ENCODE measurements at regions not wholly inside any gene's neighbourhood (a gene's known extent, or its start where the extent isn't known, plus 50 kb on each side); places are given as distances from the start of the nearest gene placed in this dataset.

GRCh38 chr15:25619076-25619475 is 180.3 kb upstream of the UBE3A start:
- Histone ChIP-seq H3K4me3 (no peak overlapping the region), H3K36me3 (no peaks in the 10 kb centered on the region), H3K9me3 (no peaks in the 10 kb centered on the region), H3K27ac (no peak overlapping the region), H3K4me1 (no peaks in the 10 kb centered on the region), H3K27me3 (no peaks in the 10 kb centered on the region)
- in situ Hi-C loops (cut with MboI; ENCODE audit: low pct_ligation_motif_present in 1 of 4, low pct_unique_long_range_greater_than_20kb in 1 of 4, low sequenced_read_pairs in 3 of 4) (no loop called here), intact Hi-C loops (cut with DNase I; ENCODE audit: low total_unique reads) (no loop called here)
- 79 to 94% methylated on average over 6 to 9 of the region's 9 CpGs for WGBS, 2 donors (ENCODE audit: low coverage in 1 of 2)
- no peak for DNase-seq
- no peak for TF ChIP-seq POLR2AphosphoS5 (IDR thresholded peaks at IDR 0.05)
- no peak for TF ChIP-seq POLR2A (IDR thresholded peaks at IDR 0.05)
- no peak for TF ChIP-seq CTCF (IDR thresholded peaks at IDR 0.05)
- no peak for TF ChIP-seq EP300 (IDR thresholded peaks at IDR 0.05; ENCODE audit: low read depth)

GRCh38 chr15:25618161-25618560 is 179.3 kb upstream of the UBE3A start:
- 57 to 80% methylated on average over 4 to 7 of the region's 7 CpGs for WGBS, 2 donors (ENCODE audit: low coverage in 1 of 2)
- intact Hi-C loops (cut with DNase I; ENCODE audit: low total_unique reads), result no loop called here

GRCh38 chr15:25616471-25616870 is 177.6 kb upstream of the UBE3A start:
- Histone ChIP-seq H3K27me3 (no peaks in the 10 kb centered on the region), H3K4me3 (no peak overlapping the region), H3K4me1 (no peaks in the 10 kb centered on the region), H3K9me3 (no peaks in the 10 kb centered on the region), H3K36me3 (no peaks in the 10 kb centered on the region), H3K27ac (no peak overlapping the region)
- no peak for DNase-seq
- in situ Hi-C loops (cut with MboI; ENCODE audit: low pct_ligation_motif_present in 1 of 4, low pct_unique_long_range_greater_than_20kb in 1 of 4, low sequenced_read_pairs in 3 of 4) (no loop called here), intact Hi-C loops (cut with DNase I; ENCODE audit: low total_unique reads) (no loop called here)
- WGBS, 2 donors (ENCODE audit: low coverage in 1 of 2), result 77 to 86% methylated on average over 2 to 4 of the region's 4 CpGs
- TF ChIP-seq POLR2AphosphoS5 (IDR thresholded peaks at IDR 0.05) (no peak), EP300 (IDR thresholded peaks at IDR 0.05; ENCODE audit: low read depth) (no peak), CTCF (IDR thresholded peaks at IDR 0.05) (no peak)

More at GRCh38 chr15:25618161-25618560, 179.3 kb upstream of the UBE3A start:
- in situ Hi-C loops (cut with MboI; ENCODE audit: low pct_ligation_motif_present in 1 of 4, low pct_unique_long_range_greater_than_20kb in 1 of 4, low sequenced_read_pairs in 3 of 4), result no loop called here
- no peaks in the 10 kb centered on the region for H3K9me3 ChIP-seq
- TF ChIP-seq CTCF (IDR thresholded peaks at IDR 0.05) (no peak), EP300 (IDR thresholded peaks at IDR 0.05; ENCODE audit: low read depth) (no peak), POLR2AphosphoS5 (IDR thresholded peaks at IDR 0.05) (no peak)
- H3K4me3 ChIP-seq, result no peak overlapping the region
- H3K27me3 ChIP-seq, result no peaks in the 10 kb centered on the region
- DNase-seq, result no peak
- no peak overlapping the region for H3K27ac ChIP-seq
- no peaks in the 10 kb centered on the region for H3K36me3 ChIP-seq
- H3K4me1 ChIP-seq, result no peaks in the 10 kb centered on the region

- no peak for TF ChIP-seq EP300 (IDR thresholded peaks at IDR 0.05; ENCODE audit: low read depth)
- TF ChIP-seq POLR2A (IDR thresholded peaks at IDR 0.05), result no peak
- no peak for TF ChIP-seq POLR2AphosphoS5 (IDR thresholded peaks at IDR 0.05)
- TF ChIP-seq CTCF (IDR thresholded peaks at IDR 0.05), result no peak
- Histone ChIP-seq H3K27ac (no peak overlapping the region), H3K9me3 (no peaks in the 10 kb centered on the region), H3K4me3 (no peak overlapping the region), H3K4me1 (no peaks in the 10 kb centered on the region), H3K36me3 (no peaks in the 10 kb centered on the region), H3K27me3 (no peaks in the 10 kb centered on the region)
- no peak for DNase-seq
- 82 to 88% methylated on average over 3 to 9 of the region's 9 CpGs for WGBS, 2 donors (ENCODE audit: low coverage in 1 of 2)
- intact Hi-C loops (cut with DNase I; ENCODE audit: low total_unique reads), result no loop called here
- in situ Hi-C loops (cut with MboI; ENCODE audit: low pct_ligation_motif_present in 1 of 4, low pct_unique_long_range_greater_than_20kb in 1 of 4, low sequenced_read_pairs in 3 of 4), result no loop called here
Observed at GRCh38 chr15:25613134-25613533, 174.3 kb upstream of the UBE3A start.

Data from transverse colon (tissue), 4 donors.